Right ventricle myocardium inferior (tissue), 1 donor: ENCODE measurements at regions not wholly inside any gene's neighbourhood (a gene's known extent, or its start where the extent isn't known, plus 50 kb on each side); places are given as distances from the start of the nearest gene placed in this dataset.
"Not testable (repeated sequence)": the region's sequence is repeated elsewhere in the genome, so short reads cannot be mapped to it uniquely, and the experiment has no call there.

Experiments
- ATAC-seq: fragments of 200-7000 bp; cut with Tn5 transposase; one replicate; pipeline ENCODE4 v1.9.1; 2020; ENCODE audit warnings: mild to moderate bottlenecking, moderate library complexity
- DNase-seq: peaks from one replicate; pipeline ENCODE4 v3.0.0; 2021; ENCODE audit errors: missing footprints
- intact Hi-C: fragments of 100-400 bp; cut with DNase I; formaldehyde crosslinking; loops from one replicate; pipeline ENCODE4 v1.11.0; 2022
- donor health status: DM: no; HTN: yes; CAD: no; lungs with severe emphysema.

- ATAC-seq (no peak), DNase-seq (no peak)
- intact Hi-C loops: no loop called here
These were observed 214.1 kb upstream of the CNTN6 start for GRCh38 chr3:878746-879145.

- intact Hi-C loops: no loop called here
- DNase-seq (no peak), ATAC-seq (no peak)
These were observed 212.5 kb upstream of the CNTN6 start for GRCh38 chr3:880371-880770.

GRCh38 chr3:882533-882932, 210.3 kb upstream of the CNTN6 start:
- ATAC-seq (no peak), DNase-seq (no peak)
- intact Hi-C loops: no loop called here

GRCh38 chr3:901953-902778, 190.7 kb upstream of the CNTN6 start:
- no peak for DNase-seq
- intact Hi-C loops: no loop called here
- no peak for ATAC-seq

DNA sequence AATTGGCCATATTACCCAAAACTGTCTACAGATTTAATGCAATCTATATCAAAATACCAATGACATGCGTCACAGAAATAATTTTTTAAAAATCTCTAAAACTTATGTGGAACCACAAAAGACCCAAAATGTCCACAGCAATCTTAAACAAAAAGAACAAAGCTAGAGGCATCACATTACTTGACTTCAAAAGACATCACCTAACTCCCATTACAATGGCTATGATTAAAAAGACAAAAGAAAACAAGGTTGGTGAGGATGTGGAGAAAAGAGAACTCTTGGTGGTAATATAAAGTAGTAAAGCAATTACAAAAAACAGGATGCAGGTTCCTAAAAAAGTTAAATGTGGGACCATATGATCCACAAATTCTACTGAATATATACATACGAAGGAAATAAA, 187.6 kb upstream of the CNTN6 start:
- intact Hi-C loops: no loop called here
- DNase-seq (no peak), ATAC-seq (no peak)

DNA sequence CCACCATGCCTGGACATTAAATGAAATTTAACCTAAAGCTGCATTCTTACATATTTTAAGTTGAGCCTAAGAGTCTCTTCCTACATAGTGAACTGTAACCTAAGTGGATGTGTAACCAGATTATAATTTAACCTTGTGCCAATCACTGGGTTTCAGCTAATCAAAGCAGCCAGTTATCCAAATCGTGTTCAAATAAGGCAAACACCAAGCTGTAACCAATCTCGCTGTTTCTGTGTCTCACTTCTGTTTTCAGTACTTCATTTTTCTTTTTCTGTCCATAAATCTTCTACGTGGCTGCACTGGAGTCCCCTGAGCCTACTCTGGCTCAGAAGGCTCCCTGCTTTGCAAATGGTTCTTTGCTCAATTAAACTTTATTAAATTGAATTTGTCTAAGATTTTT, 186.1 kb upstream of the CNTN6 start:
- intact Hi-C loops: no loop called here
- ATAC-seq (no peak), DNase-seq (no peak)

DNA sequence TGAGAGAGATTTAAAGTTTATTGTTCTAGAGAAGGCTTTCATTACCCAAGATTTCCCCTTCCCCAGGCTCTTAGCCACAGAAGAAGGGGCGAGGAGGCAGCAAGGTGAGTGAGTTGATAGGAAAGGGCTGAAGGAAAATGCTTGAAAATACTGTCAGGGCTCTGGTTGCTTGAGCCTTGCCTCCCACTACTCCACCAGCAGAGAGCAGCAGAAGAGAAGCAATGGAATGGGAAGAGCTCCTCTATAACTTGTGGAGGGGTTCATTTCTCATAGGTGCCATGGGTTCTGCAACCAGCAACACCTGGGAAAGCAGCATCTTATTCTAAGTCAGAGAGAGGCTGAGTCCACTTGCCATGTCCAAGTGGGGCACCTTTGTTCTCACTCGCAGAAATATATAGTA, 184.0 kb upstream of the CNTN6 start:
- intact Hi-C loops: no loop called here
- no peak for DNase-seq
- ATAC-seq: no peak

GRCh38 chr3:912717-913116, 180.1 kb upstream of the CNTN6 start:
- ATAC-seq, intact Hi-C loops, DNase-seq: not testable (repeated sequence)

DNA sequence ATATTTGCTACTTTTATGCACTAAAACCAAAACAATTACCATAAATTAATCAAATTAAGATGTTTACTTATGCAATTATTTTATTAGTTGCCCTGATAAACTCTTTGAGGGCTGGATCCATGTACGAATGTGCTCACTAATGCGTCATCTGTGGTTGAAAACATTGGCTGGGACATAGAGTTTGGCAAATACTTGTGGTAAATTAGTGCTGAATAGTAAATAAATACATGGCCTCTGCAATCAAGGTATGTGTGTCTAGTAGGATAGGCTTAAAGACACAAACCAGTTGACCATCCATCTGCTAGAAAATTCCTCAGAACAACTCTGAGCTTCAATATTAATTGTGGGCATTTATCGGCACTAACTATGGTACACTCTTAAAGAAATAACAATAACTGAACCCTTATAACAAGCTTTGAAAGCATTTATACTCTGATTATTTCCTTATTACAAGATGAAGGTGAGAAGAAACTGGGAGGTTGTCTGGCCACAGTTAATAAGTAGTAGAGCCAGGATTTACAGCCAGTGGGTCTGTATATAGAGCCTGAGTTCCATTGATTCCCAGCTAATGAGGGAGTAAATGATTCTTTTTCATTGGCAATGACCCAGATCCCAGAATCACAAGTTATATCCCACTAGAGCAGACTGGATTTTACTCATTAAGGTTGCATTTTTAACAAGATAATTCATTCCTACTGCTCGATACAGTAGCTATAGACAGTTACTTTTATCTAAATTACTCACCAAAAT, 169.5 kb upstream of the CNTN6 start:
- no peak for ATAC-seq
- no peak for DNase-seq
- intact Hi-C loops: no loop called here

DNA sequence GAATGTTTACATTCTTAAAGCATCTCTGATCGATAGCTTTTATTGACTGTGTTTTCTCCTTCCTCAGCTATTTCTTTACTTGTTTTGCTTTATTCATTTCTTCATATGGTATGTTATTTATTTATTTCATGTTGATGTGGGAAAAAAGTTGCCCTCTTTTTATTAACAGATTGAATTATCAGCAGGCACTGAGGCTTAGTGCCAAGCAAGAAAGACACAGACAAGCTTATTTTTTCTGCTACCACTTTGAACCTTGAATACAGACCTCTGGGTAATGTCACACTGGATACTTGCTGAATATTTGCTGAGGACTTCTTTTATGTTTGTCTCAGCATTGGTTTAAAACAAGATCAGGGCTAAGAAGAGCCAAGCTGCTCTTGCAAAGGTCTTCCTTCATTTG, 162.0 kb upstream of the CNTN6 start:
- no peak for DNase-seq
- ATAC-seq: no peak

DNA sequence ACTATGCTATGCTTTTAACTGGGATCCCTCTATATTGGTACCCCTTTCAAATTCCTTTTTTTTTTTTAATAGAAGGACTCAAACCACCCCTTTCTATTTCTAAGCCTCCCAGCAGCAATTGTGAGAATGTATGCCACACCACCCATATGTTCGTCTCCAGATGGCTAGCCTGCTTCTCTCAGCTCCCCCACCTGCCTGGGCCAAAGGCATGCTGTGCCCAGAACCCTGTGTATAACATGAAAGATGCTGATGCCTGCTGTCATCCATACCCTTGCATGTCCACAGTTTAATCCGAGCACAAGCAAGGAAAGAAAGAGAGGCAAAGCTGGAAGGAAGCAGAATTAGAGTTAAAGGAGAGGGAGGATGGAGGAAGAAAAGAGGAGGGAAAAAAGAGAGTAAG, 159.5 kb upstream of the CNTN6 start:
- ATAC-seq (no peak), DNase-seq (no peak)
- intact Hi-C loops: no loop called here

More for the DNA sequence above, 162.0 kb upstream of the CNTN6 start:
- intact Hi-C loops: no loop called here

- intact Hi-C loops: no loop called here
- DNase-seq: no peak
- no peak for ATAC-seq
These were observed 148.0 kb upstream of the CNTN6 start for GRCh38 chr3:944786-945185.

DNA sequence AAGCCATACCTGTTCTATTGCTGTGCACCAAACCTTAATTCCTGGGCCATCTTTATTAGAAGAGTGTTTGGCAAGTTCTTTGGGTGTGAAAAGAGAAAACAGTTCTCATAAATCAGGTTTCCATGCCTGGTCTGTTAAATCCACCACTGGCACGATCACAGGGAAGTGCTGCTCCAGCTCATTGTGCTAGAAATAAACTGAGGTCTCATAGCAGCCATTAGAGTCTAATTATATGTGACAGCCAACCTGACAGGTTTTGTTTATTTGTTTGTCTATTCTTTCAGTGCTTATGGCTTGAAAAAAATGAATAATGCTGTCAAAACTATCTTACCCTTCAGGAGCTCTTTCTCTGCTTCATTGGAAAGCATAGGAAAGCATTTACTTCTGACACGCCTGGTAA, 147.1 kb upstream of the CNTN6 start:
- DNase-seq (no peak), ATAC-seq (no peak)
- intact Hi-C loops: no loop called here

GRCh38 chr3:952906-953305, 139.9 kb upstream of the CNTN6 start:
- no peak for ATAC-seq
- no peak for DNase-seq
- intact Hi-C loops: no loop called here

DNA sequence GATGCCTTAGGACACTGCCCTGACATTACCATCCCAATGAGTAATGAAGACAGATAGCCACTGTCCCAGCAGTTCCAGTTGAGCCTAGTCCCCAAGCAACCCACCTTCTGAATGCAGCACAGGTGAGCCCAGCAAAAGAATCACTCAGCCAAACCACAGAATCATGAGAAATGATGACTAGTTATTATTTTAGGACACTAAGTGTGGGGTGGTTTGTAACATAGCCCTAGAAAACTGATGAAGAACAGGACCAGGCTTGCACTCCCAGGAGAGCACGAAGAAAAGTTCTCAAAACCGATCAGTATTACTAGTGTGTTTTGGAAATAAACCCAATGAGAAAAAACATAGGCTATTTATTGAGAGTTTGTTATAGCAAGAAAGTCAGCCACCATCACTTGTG, 129.6 kb upstream of the CNTN6 start:
- DNase-seq (no peak), ATAC-seq (no peak)
- intact Hi-C loops: no loop called here

DNA sequence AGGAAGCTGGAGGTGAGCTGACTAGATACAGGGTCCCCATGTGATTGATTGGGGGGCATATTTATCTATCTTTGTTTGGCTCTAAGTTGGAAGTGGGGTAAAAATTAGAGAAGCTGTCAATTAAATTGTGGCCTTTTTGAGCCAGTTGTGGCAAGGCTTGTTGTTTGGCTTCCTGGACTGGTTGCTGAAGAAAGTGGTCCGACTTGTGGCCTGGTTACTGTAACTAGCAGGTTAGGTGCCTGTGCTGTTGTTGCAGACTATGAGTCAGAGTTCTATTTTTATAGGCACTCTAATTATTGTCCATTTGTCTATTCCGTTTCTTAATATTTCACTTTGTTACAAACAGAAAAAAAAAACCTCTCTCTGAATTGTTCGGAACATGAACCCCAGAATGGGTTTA, 129.1 kb upstream of the CNTN6 start:
- ATAC-seq (no peak), DNase-seq (no peak)
- intact Hi-C loops: no loop called here

- DNase-seq (no peak), ATAC-seq (no peak)
- intact Hi-C loops: no loop called here
These were observed 127.0 kb upstream of the CNTN6 start for GRCh38 chr3:965826-966225.

DNA sequence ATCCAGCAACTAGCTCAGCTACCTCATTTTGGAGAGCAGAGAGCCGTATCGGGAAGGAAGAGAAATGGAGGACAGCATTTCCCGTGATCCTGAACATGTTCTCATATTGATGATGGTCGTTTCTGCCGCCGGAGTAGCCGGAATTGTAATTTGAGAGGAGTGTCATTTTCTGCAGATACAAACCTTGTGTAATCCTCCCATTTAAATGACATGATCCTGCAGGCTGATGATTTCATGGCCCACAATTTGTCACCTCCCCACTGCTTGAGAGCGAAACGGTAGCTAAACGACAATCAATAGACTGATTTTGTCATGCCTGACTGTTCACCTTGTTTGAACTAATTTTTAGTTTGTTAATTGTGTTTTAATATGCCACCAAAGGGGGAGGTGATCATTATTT, 126.5 kb upstream of the CNTN6 start:
- intact Hi-C loops: no loop called here
- ATAC-seq (no peak), DNase-seq (no peak)

GRCh38 chr3:973340-973739, 119.5 kb upstream of the CNTN6 start:
- no peak for ATAC-seq
- intact Hi-C loops: no loop called here
- DNase-seq: no peak

GRCh38 chr3:976006-976405, 116.8 kb upstream of the CNTN6 start:
- intact Hi-C loops: no loop called here
- no peak for DNase-seq
- no peak for ATAC-seq

DNA sequence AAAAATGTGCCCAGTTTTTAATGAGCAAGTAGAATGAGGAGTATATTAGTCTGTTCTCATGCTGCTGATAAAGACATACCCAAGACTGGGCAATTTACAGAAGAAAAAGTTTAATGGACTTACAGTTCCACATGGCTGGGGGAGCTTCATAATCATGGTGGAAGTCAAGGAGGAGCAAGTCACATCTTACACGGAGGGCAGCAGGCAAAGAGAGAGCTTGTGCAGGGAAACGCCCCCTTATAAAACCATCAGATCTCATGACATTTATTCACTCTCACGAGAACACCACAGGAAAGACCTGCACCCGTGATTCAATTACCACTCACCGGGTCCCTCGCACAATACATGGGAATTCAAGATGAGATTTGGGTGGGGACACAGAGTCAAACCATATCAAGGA, 111.7 kb upstream of the CNTN6 start:
- ATAC-seq (no peak), DNase-seq (no peak)
- intact Hi-C loops: no loop called here
